ENCODE measurements at regions not wholly inside any gene's neighbourhood (a gene's known extent, or its start where the extent isn't known, plus 50 kb on each side); places are given as distances from the start of the nearest gene placed in this dataset.

DNA sequence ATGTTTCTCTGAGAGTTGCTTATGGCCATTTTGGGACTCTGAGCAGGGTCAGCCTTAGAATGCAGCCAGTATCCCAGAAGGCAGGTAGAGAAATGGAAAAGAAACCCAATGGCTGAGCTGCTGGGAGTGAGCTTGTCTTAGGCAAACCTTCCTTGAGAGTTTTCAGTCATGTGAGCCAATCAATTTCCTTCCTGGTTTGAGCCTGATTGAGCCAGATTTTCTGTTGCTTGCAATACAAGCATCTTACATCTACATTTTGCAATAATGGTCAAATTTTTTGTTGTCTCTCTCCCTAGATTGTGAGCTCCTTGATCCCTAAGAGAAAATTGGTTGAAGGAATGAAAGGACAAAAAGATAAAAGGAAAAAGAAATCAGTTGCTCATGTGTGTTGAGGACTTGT lies 155.3 kb downstream of the SNX18 start:
- POLR2A ChIA-PET, result no interaction called here
- CTCF ChIA-PET, result interaction anchor here (0.6 to 0.9 kb wide), 3 partner anchors 10 to 172 kb away, joined by 3 read pairs; no protein-coding TSS in a partner anchor

DNA sequence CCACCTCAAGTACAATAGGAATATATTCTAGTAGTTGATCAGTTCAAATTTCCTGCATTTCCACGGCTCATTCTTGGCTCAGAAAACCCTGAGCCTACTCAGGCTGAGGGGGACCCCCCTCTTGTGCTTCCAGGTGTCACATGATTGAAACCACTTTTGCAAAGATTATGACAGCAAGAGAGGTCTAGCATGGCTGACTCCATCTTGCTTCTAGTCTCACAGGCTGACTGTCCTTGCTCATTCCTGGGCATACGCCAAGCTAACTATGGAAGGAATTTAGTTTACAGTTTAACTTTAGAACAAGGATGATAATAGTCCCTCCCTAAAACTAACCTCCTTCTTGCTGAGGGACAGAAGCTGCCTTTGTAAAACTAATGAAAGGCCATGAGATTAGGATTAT lies 154.1 kb downstream of the SNX18 start:
- POLR2A ChIA-PET, result no interaction called here
- CTCF ChIA-PET, result no interaction called here

DNA sequence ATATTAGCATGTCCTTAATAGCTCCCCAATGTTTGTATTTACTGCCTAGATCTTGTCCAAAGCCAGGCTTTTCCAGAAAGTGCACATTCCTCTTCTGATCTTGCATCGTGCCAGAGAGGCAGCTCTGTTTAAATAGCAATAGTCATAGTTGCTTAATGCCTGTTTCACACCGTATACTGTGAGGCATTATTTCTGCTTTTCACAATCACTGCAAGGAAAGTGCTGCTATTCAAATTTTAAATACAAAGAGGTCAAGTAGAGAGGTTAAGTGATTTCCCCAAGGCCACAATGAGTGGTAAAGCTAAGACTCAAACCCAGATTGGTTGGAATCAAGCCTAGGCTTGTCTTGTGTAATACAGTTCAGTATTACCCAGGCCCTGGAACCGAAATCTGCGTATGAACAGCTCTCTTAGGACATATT lies 153.6 kb downstream of the SNX18 start:
- POLR2A ChIA-PET, result no interaction called here
- CTCF ChIA-PET, result no interaction called here

DNA sequence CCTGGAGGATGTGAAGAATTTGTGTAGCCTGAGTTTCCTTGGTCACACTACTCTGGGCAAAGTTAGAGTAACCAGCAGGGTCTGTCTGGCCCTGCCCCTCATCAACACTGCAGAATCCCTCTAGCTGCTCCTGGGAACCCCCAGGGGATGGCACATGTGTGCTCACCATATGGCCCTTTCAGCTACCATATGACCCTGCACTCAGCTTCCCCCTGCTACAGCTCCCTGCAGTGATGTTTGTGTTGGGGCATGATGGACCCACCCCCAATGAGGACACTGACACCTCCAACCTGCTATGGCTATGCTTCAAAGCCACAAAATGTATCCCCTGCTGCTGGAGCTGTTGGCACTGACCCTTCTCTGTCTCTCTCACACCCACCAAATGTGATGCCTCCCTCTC lies 152.7 kb downstream of the SNX18 start:
- CTCF ChIA-PET, result no interaction called here
- POLR2A ChIA-PET, result no interaction called here

DNA sequence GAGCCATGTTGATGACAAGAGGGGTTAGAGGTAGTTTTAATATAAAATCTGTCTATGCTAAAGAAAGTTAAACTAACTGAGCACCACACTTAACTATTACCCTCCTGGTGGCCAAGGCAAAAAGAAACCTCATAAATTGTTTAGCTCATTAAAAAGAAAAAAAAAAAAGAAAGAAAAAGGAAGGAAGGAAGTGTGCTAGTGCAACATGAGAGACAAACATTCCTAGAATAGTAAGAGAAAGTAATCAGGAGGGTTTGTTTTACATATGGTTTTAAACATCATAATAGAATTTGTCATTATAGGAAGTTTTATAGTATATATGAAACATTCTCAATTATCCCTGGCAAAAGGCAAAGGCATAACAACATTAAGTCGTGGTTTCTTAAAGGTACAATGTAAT lies 152.3 kb downstream of the SNX18 start:
- POLR2A ChIA-PET, result no interaction called here

DNA sequence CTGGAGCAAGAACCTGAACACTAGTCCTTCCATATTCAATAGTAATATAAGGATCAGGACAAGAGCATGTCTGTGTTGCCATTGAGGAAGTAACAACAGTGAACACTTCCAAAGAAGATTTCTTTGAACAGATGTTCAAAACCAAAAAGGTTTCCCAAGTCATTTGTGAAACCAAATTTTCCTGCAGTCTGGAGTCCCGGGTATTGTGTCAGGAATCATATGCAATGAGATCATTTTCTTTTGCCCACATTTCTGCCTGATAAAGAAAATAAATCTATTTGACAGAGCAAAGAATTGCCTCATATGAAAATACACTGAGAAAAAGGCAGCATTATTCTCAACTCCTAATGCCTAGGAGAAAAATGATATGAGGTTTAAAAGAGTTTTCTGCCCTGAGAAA lies 151.7 kb downstream of the SNX18 start:
- POLR2A ChIA-PET, result no interaction called here
- CTCF ChIA-PET, result no interaction called here

More for the DNA sequence above, 152.3 kb downstream of the SNX18 start:
- CTCF ChIA-PET, result no interaction called here

DNA sequence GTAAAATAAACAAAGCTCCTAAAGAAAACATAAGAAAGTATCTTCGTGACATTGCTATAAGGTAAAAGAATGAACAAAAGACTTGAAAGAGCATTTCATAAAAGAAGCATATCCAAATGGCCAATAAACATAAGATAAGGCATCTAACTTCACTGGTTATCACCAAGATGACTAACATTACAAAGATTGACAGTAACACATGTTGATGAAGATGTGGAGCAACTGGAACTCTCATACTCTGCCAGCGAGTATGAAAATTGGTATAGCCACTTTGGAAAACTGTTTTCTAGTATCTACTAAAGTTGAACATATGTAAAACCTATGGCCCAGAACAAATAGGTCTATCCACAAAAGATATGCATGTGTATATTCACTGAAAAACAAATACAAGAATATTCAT lies 150.5 kb downstream of the SNX18 start:
- POLR2A ChIA-PET, result interaction anchor here (0.7 kb wide), 1 partner anchor 545 kb away, joined by 4 read pairs; no protein-coding TSS in a partner anchor
- CTCF ChIA-PET, result interaction anchor here (1.1 kb wide), 1 partner anchor 13 kb away, joined by 3 read pairs; no protein-coding TSS in a partner anchor

DNA sequence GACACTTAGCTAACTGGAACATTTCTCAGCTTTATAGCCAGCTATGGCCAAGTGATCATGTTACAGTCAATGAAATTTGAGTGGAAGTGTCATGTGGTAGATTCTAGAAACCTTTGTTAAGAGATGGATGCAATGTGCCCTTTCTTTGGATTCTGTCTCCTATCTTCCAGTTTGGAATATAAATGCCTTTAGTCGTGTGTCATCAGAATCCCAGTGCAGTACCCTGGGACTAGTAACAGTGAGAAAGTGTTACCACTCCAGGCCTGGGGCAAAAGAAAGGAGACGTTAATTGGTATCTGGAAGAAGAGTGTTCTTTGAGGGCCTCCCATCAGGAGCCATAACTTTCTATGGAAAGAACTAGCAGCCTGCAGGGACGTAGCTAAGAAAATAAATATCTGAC lies 149.6 kb downstream of the SNX18 start:
- CTCF ChIA-PET, result interaction anchor here (1.1 kb wide), 1 partner anchor 14 kb away, joined by 3 read pairs; no protein-coding TSS in a partner anchor
- POLR2A ChIA-PET, result no interaction called here

DNA sequence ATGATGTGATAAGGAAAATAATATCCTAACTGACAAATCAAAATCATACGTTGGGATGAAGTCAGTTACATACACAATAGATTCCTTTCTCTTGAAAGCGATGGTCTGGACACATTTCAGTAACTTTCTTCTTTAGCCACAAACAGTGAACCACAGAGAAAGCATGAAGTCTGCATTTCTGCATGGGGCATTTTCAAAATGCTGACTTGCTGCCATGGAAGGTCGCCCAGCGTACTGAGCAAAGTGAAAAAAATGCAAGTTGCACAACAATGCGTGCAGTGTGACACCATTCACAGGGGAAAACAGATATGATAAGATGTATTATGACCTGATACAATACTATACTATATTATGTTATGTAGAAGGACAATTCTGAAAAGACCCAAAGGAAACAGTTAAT lies 146.3 kb downstream of the SNX18 start:
- ChIA-PET POLR2A (no interaction called here), CTCF (no interaction called here)

DNA sequence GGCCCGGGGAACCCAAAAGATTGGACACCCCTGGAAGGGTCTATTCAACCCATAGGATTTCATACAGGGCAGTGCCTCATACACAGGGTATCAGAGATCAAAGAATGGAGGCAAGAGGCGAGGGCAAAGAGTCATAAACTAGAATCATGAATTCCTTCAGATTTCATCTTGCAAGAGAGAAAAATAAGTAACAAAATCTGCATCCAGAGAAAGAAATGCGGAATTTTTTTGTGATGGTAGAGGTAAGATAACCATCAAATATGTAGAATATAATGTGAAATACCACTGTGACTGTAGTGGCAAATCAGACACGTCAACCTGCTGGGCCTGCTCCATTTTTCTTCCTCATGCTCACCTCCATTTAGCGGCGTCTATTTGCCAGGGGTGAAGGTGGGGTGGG lies 143.6 kb downstream of the SNX18 start:
- CTCF ChIA-PET, result no interaction called here
- POLR2A ChIA-PET, result no interaction called here

DNA sequence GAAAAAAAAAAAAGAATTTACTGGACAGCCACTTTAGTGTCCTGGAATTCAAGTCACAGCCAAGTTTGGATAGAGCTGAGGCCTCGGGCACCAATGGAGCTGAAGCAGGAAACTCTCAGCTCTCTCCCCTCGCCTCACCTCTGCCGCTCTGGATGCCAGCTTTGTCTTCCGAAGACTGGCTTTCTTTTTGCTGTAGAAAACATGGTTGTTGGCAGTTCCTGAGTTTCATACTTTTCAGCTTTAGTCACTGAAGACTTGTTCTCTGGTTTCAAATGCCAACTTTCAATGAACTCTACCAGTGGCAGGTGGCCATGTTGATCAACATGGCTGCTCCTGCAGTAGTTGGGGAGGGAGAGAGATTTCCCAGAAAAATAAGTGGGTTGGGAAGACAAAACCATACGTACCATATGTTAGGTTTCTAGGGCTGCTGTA lies 142.2 kb downstream of the SNX18 start:
- ChIA-PET CTCF (interaction anchor here (0.7 kb wide), 1 partner anchor 449 kb away, joined by 3 read pairs; no protein-coding TSS in a partner anchor), POLR2A (no interaction called here)

DNA sequence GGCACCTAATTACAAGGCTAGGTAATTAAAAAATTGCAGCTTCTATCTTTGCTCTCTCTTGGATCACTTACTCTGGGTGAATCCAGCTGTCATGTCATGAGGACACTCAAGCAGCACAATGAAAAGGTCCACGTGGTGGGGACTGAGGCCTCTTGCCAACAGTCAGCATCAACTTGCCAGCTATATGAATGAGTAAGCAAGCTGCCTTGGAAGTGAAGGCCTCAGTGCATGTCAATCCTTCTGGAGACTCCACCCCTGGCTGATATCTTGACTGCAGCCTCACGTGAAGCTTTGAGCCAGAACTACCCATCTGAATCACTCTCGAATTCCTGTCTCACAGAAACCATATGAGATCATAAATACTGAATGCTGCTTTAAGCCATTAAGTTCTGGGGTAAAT lies 140.5 kb downstream of the SNX18 start:
- CTCF ChIA-PET, result no interaction called here
- POLR2A ChIA-PET, result no interaction called here

DNA sequence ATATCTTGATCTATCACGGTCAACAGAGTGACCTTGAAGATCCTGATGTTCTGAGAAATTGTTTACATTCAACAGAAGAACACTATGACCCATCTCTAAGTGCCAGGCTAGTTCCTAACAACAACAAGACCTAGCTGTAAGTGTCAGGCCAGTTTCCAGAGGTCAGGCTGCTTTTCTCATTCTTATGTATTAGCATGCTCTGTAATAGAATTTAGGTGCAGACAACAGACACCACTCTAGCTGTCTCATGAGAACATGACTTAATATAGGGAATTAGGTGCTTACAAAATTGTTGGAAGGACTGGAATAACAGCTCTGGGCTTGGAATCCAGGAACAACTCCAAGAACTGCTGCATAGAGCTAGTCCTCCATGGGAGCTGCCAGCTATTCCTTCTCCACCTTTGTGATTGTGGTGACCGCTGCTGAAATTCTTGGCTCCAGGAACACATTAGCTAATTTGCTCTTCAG lies 138.7 kb downstream of the SNX18 start:
- ChIA-PET CTCF (no interaction called here), POLR2A (no interaction called here)

DNA sequence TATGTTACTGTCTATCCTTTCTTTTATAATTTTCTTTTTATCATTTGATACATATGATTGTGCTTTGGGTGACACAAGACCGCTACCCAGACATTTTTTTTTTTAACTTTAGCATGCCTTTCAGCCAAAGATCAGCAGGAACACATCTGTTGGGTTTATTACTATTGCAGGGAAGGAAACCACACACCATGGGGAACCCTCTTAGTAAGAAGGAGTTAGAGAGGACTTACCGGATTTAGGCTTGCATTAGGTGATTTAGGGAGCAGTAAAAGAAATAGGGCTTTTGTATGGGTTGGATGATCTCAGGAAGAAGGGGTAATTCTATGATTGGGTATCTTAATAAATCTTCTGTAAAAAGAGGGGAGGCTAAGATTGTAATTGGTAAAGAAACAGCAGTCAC lies 138.2 kb downstream of the SNX18 start:
- ChIA-PET POLR2A (no interaction called here), CTCF (no interaction called here)

DNA sequence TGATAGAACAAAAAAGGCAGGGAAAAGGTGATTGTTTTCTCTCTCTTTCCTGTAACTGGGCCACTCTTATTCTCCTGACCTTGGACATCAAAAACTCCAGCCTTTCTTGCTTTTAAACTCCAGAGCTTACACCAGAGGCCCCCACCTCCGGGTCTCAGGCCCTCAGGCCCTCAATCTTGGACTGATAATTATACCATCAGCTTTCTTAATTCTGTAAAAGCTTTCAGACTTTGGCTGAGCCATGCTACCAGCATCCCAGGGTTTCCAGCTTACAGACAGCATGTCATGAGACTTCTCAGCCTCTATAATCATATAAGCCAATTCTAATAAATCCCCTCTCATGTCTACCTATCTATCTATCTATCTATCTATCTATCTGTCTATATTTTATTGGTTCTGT lies 137.7 kb downstream of the SNX18 start:
- ChIA-PET POLR2A (no interaction called here), CTCF (no interaction called here)

DNA sequence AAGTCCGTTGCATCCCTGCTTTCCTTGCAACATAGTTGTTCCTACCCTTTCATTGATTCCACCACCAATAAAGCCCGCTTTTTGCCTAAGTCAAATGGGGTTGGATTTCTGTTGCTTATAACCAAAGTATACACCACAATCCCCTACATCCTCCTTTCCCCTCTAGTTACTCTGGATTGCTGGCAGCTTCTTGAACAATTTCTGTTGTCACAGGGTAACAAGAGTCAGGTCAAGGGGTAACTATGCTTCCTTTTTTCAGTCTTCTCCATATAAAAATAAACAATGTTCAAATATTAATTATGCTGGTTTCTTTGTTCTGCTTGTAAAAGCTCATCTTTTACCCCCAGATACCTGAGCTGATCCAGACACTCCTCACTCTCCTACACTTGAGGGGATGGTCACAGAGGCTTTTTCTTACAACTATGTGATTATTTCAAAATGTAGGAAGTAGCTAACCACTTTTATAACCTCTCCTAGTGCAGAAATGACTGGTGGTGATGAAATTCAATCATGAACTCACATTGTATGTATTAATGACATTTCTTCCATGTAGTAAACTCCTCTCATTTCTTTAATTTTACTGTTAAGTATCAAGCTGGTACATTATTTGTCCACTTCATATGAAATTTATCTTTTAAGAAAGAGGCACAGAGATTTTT lies 136.5 kb downstream of the SNX18 start:
- ChIA-PET CTCF (no interaction called here), POLR2A (no interaction called here)

DNA sequence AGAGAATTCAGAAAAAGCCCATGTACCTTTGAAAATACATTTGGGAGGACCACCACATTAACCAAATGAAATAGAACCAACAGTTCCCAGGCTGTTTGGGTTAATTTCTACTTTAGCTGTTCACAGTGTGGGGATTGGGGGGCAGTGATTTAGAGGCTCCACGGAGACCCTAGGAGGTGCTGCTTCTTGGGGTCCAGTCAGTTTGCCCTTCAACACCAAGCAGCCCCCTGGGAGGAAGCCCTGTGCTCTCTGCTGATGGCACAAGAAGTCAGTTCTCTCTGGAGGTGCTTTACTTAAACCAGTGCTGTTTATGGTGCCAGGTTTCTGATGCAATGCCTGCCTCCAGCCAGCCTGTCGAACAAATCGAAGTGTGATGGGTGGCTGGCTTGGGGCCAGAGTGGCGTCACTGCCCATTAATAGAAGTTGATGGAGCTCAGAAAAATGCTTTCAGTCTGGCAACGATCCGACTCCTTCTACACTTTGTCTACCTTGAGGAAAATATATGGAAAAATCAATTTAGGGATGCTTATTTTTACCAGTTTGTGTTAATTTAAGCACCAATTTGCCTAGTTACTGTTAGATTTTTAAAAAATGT lies 134.0 kb downstream of the SNX18 start:
- ChIA-PET POLR2A (no interaction called here), CTCF (no interaction called here)

DNA sequence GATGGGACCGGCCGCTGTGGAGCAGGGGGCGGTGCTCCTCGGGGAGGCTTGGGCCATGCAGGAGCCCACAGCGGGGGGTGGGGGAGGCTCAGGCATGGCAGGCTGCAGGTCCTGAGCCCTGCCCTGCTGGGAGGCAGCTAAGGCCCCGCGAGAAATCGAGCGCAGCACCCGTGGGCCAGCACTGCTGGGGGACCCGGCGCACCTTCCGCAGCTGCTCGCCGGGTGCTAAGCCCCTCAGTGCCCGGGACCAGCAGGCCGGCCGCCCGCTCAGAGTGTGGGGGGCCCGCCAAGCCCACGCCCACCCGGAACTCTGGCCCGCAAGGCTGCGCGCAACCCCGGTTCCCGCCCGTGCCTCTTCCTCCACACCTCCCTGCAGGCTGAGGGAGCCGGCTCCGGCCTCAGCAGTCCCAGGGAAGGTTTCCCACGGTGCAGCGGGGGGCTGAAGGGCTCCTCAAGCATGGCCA lies 131.5 kb downstream of the SNX18 start:
- ChIA-PET CTCF (no interaction called here), POLR2A (no interaction called here)

DNA sequence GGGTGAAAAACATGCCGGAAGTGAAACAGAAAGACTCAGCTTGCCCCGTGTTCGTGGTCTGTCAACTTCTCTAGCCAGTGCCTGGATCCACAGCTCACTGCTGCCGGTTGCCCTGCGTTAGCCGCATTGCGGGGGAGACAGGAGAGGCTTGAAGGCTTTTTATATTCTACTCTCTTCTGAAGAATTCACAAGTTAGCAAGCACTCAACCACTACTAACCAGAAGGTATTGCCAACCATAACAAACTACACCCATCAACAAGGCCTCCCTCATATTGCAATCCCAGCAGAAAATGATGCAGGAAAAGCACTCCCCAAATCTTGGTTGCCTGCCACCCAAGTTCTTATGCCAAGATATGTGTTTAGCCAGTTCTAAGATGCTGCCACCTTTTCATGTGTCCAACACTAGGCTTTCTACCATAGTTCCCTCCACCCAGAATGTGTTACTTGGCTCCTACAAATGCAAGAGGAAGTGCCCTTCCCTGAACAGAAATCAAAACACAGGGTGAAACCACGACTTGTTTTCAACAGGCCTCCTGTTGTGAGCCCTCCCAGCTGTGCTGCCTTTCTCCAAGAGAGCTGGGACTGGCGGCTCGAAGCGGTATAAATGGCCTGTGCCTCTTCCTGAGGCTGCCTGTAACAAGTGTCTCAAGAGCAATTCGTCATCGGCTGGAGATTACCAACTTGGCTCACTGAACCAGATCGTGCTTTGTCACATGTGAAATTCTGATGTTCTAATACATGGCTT lies 129.0 kb downstream of the SNX18 start:
- POLR2A ChIA-PET, result interaction anchor here (0.6 to 0.7 kb wide), 2 partner anchors 36 to 98 kb away, joined by 3 to 5 read pairs; no protein-coding TSS in a partner anchor

DNA sequence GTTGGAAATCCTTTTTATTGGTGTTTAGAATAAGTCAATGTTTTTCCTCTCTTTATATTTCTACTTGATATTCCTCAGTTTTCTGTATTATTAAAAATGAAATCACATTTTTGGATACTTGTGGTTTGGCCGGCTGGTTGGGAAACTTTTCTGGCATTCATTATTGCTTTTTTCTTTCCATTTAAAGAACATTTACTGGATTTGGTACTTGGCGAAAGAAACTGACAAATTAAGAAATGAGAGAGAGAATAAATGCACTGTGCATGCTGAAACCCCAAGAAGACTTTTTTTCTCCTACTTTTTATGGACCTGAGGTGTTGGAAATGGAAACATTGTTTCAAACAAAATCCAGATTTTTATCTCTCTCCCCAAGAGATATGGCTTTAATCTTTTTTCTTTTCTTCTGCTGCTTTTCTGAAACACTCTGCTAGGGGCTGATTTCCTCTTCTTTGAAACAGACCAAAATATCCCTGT lies 128.4 kb downstream of the SNX18 start:
- ChIA-PET CTCF (interaction anchor here (0.9 kb wide), 1 partner anchor 119 kb away, joined by 3 read pairs; no protein-coding TSS in a partner anchor), POLR2A (interaction anchor here (0.6 to 0.7 kb wide), 2 partner anchors 36 to 98 kb away, joined by 3 to 5 read pairs; no protein-coding TSS in a partner anchor)

More for the DNA sequence above, 129.0 kb downstream of the SNX18 start:
- CTCF ChIA-PET, result interaction anchor here (0.9 kb wide), 1 partner anchor 120 kb away, joined by 3 read pairs; no protein-coding TSS in a partner anchor
